ENCODE measurements at regions not wholly inside any gene's neighbourhood (a gene's known extent, or its start where the extent isn't known, plus 50 kb on each side); places are given as distances from the start of the nearest gene placed in this dataset.

DNA sequence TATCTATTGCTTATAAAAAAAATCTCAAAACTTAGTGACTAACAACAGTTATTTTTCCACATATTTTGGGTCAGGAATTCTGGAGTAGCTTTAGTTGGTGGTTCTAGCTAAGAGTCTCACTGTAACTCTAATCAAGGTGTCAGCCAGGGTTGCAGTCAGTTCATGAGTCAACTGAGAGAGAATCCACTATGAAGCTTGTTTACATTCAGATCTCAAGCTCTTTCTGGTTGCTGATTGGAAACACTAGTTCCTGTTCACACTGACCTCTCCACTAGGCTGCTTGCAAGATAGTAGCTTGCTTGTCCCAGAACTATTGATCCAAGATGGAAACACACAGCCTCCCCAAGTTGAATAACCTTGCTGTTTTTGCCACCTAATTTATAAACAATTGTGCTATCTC, 1192.1 kb upstream of the B3GALT2 start:
- no peak overlapping the region for H3K4me3 ChIP-seq
- no peaks in the 10 kb centered on the region for H3K9me3 ChIP-seq (replicated peaks; ENCODE audit: control insufficient read depth, insufficient read depth, low read length)
- intact Hi-C loops (cut with micrococcal nuclease; ENCODE audit: unreplicated experiment), result no loop called here
- no peaks in the 10 kb centered on the region for H3K4me1 ChIP-seq (ENCODE audit: control insufficient read depth, insufficient read depth, low read length)
- FAIRE-seq, result no peak
- ChIA-PET SMC1A (ENCODE audit: uncharacterized antibody, unreplicated experiment) (no interaction called here), CTCF (no interaction called here), RAD21 (ENCODE audit: unreplicated experiment) (no interaction called here), POLR2A (no interaction called here)
- no peak for DNase-seq (ENCODE audit: low read depth, low spot score)
- no peak overlapping the region for H2AFZ ChIP-seq (ENCODE audit: control insufficient read depth, low read depth, low read length)
- H3K36me3 ChIP-seq (ENCODE audit: control insufficient read depth in 2 of 2, insufficient read depth in 2 of 2, low read length in 1 of 2), result no peaks in the 10 kb centered on the region
- BruUV-seq (replicated peaks), result no TSS peak
- no peaks in the 10 kb centered on the region for H3K27me3 ChIP-seq (replicated peaks in 1 of 2; ENCODE audit: control insufficient read depth in 2 of 2, insufficient read depth in 2 of 2, low read length in 1 of 2)
- H4K20me1 ChIP-seq (ENCODE audit: control insufficient read depth, insufficient read depth), result no peaks in the 10 kb centered on the region
- in situ Hi-C loops (cut with MboI), result no loop called here
- H3K27ac ChIP-seq (ENCODE audit: control insufficient read depth, insufficient read depth), result no peak overlapping the region
- no peak for TF ChIP-seq ZSCAN29 (IDR thresholded peaks at IDR 0.05)
- TF ChIP-seq BCL3 (IDR thresholded peaks at IDR 0.05; ENCODE audit: borderline replicate concordance, insufficient read depth, low read depth, low read length, poor library complexity, severe bottlenecking), result no peak
- no peak for TF ChIP-seq NFYB (IDR thresholded peaks at IDR 0.05; ENCODE audit: insufficient read depth, low read depth, low read length)
- TF ChIP-seq, protein P1, sequence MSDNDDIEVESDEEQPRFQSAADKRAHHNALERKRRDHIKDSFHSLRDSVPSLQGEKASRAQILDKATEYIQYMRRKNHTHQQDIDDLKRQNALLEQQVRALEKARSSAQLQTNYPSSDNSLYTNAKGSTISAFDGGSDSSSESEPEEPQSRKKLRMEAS (IDR thresholded peaks at IDR 0.05; ENCODE audit: low read depth, low read length), result no peak
- no peak for TF ChIP-seq RAD51 (IDR thresholded peaks at IDR 0.05)
- TF ChIP-seq EP300 (IDR thresholded peaks at IDR 0.05; ENCODE audit: borderline replicate concordance in 1 of 2, control insufficient read depth in 1 of 2, low read depth in 2 of 2, low read length in 2 of 2), result no peak
- TF ChIP-seq WRNIP1 (IDR thresholded peaks at IDR 0.05; ENCODE audit: borderline replicate concordance, low read depth, low read length), result no peak
- TF ChIP-seq MYB (IDR thresholded peaks at IDR 0.05; ENCODE audit: borderline replicate concordance, low read depth, low read length), result no peak
- TF ChIP-seq SREBF1 (IDR thresholded peaks at IDR 0.05; ENCODE audit: low read length), result no peak
- TF ChIP-seq SP1 (IDR thresholded peaks at IDR 0.05; ENCODE audit: low read depth, low read length), result no peak
- no peak for TF ChIP-seq MTA3 (IDR thresholded peaks at IDR 0.05; ENCODE audit: borderline replicate concordance, low read length)
- no peak for TF ChIP-seq IRF4 (IDR thresholded peaks at IDR 0.05; ENCODE audit: low read depth, low read length)
- no peaks in the 10 kb centered on the region for H3K79me2 ChIP-seq (ENCODE audit: control insufficient read depth, insufficient read depth, low read length)
- no peak for ATAC-seq
- no peak overlapping the region for H3K9ac ChIP-seq (ENCODE audit: control insufficient read depth, insufficient read depth, low read length)
- no peak overlapping the region for H3K4me2 ChIP-seq (ENCODE audit: control insufficient read depth, insufficient read depth)
